ENCODE measurements at regions not wholly inside any gene's neighbourhood (a gene's known extent, or its start where the extent isn't known, plus 50 kb on each side); places are given as distances from the start of the nearest gene placed in this dataset.

- TF ChIP-seq CTCF (conservative IDR thresholded peaks at IDR 0.05) (no peak), ZFX (IDR thresholded peaks at IDR 0.05) (no peak)
These were observed 234.4 kb upstream of the E2F8 start for GRCh38 chr11:19474954-19475721.

Data from C4-2B (cell line).